ENCODE measurements at regions not wholly inside any gene's neighbourhood (a gene's known extent, or its start where the extent isn't known, plus 50 kb on each side); places are given as distances from the start of the nearest gene placed in this dataset.

GRCh38 chr16:9306753-9307152, 215.3 kb downstream of the HAPSTR1 start:
- no peak overlapping the region for H3K27ac Mint-ChIP-seq
- CTCF ChIA-PET = interaction anchor here (1.0 to 1.3 kb wide), 2 partner anchors 9 to 51 kb away, joined by 3 read pairs; no protein-coding TSS in a partner anchor
- TF ChIP-seq JAZF1 (CRISPR knock-in tag; IDR thresholded peaks at IDR 0.05) = no peak
- TF ChIP-seq KAT7 (CRISPR knock-in tag; IDR thresholded peaks at IDR 0.05; ENCODE audit: borderline replicate concordance) = no peak
- no peak for TF ChIP-seq ELF4 (CRISPR knock-in tag; IDR thresholded peaks at IDR 0.05; ENCODE audit: low read depth)
- TF ChIP-seq HMGA2 (CRISPR knock-in tag; IDR thresholded peaks at IDR 0.05) = no peak
- TF ChIP-seq CDX4 (CRISPR knock-in tag; IDR thresholded peaks at IDR 0.05; ENCODE audit: borderline replicate concordance) = no peak
- TF ChIP-seq NR2C2 (CRISPR knock-in tag; IDR thresholded peaks at IDR 0.05) = no peak
- TF ChIP-seq ETV6 (CRISPR knock-in tag; IDR thresholded peaks at IDR 0.05) = no peak
- no peak for TF ChIP-seq ZNF532 (CRISPR knock-in tag; IDR thresholded peaks at IDR 0.05; ENCODE audit: borderline replicate concordance)
- TF ChIP-seq MLX (CRISPR knock-in tag; IDR thresholded peaks at IDR 0.05) = no peak
- TF ChIP-seq NFYB (CRISPR knock-in tag; conservative IDR thresholded peaks at IDR 0.05; ENCODE audit: low read depth) = no peak
- TF ChIP-seq SMAD3 (CRISPR knock-in tag; IDR thresholded peaks at IDR 0.05; ENCODE audit: borderline replicate concordance) = no peak
- TF ChIP-seq ZNF263 (CRISPR knock-in tag; IDR thresholded peaks at IDR 0.05; ENCODE audit: low read depth) = no peak
- no peak for TF ChIP-seq USF1 (CRISPR knock-in tag; IDR thresholded peaks at IDR 0.05)
- TF ChIP-seq EMX1 (CRISPR knock-in tag; IDR thresholded peaks at IDR 0.05) = no peak
- TF ChIP-seq ZBTB43 (CRISPR knock-in tag; IDR thresholded peaks at IDR 0.05) = no peak
- TF ChIP-seq MXD4 (CRISPR knock-in tag; IDR thresholded peaks at IDR 0.05; ENCODE audit: borderline replicate concordance) = no peak
- H3K9me3 Mint-ChIP-seq = peaks cover 6% of the 10 kb centered on the region; the same call in 1 of the 2 replicates
- peaks cover 10% of the 10 kb centered on the region for H3K4me1 Mint-ChIP-seq
- DNase-seq (ENCODE audit: low spot score) (no peak), ATAC-seq (no peak)
- H3K27me3 Mint-ChIP-seq (ENCODE audit: low read depth) = no peaks in the 10 kb centered on the region; the same call in none of the 2 replicates
- no peaks in the 10 kb centered on the region for H3K36me3 Mint-ChIP-seq
- H3K4me3 Mint-ChIP-seq = no peak overlapping the region
- POLR2A ChIA-PET = no interaction called here

- Mint-ChIP-seq H3K9me3 (peaks cover 5% of the 10 kb centered on the region; the same call in 1 of the 2 replicates), H3K4me1 (peaks cover 10% of the 10 kb centered on the region), H3K27ac (no peak overlapping the region), H3K27me3 (ENCODE audit: low read depth) (peaks cover 3% of the 10 kb centered on the region), H3K4me3 (no peak overlapping the region), H3K36me3 (no peaks in the 10 kb centered on the region)
- TF ChIP-seq PRRX2 (CRISPR knock-in tag; IDR thresholded peaks at IDR 0.05) (no peak), ZBTB43 (CRISPR knock-in tag; IDR thresholded peaks at IDR 0.05) (no peak), PRDM15 (CRISPR knock-in tag; IDR thresholded peaks at IDR 0.05) (no peak)
- no peak for DNase-seq (ENCODE audit: low spot score)
- CTCF ChIA-PET = interaction anchor here (1.0 kb wide), 1 partner anchor 10 kb away, joined by 3 read pairs; no protein-coding TSS in a partner anchor
- no peak for ATAC-seq
- POLR2A ChIA-PET = no interaction called here
Observed at GRCh38 chr16:9307446-9307845, 216.0 kb downstream of the HAPSTR1 start.

Measured in WTC11 (cell line).